GM19455 (cell line): ENCODE measurements at regions not wholly inside any gene's neighbourhood (a gene's known extent, or its start where the extent isn't known, plus 50 kb on each side); places are given as distances from the start of the nearest gene placed in this dataset.
"Not testable (repeated sequence)": the region's sequence is repeated elsewhere in the genome, so short reads cannot be mapped to it uniquely, and the experiment has no call there.

Experiments used
- ATAC-seq: cut with Tn5 transposase; IDR thresholded peaks from one replicate; pipeline ENCODE4 v1.9.1; 2021; ENCODE audit not compliant: unreplicated experiment

DNA sequence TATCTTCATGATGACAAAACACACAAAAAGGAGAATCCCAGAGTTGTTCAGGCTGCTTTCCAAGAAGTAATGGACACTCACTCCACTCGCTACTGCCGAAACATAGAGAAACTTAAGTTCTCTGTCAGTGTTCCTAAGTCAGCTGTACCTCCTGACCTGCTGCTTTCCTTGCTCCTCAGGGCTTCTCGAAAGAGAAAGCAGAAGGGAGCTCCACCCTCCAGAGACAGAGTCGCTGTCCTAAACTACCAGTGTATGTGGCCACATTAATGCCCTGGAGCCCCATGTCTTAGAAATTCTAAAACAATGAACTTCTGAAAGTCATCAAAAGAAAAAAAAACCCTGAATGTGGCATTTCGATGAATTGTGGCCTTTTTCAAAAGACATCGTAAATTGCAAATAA is 390.8 kb upstream of the MON1B start:
- no peak for ATAC-seq

DNA sequence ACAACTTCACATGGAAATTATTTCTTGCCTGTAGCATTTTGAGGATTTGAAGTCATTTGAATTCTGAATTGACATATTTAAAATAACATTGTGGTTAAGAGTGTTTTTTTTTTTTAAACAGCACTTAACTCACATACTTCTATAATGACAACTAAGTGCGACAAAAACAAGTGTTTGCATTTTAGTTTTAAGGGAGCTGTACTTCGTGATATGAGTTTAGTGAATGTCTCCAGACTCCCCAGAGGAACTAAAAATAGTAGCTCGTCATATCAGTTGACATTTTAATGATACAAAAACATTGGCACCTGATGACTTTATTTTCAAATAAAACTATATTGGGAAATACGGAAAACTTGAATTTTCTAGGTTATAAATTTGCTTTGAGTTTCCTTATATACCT is 389.6 kb upstream of the MON1B start:
- no peak for ATAC-seq

DNA sequence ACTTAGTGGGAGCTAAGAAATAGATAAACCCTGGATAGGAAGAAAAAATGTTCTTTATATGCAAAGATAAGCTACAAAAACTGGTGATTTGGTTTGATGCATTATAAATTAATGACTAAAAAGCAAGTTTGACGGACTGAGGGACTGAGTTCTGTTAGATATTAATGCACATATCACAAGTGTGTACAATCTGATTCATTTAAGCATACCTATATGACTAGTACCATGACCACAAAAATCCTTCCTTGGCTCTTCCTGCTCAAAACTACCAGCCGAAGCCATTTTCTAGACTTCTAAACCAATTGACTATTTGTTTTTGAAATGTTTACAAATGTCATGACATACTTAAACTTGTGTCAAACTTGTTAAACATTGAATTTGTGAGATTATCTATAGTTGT is 374.5 kb upstream of the MON1B start:
- ATAC-seq, result no peak

DNA sequence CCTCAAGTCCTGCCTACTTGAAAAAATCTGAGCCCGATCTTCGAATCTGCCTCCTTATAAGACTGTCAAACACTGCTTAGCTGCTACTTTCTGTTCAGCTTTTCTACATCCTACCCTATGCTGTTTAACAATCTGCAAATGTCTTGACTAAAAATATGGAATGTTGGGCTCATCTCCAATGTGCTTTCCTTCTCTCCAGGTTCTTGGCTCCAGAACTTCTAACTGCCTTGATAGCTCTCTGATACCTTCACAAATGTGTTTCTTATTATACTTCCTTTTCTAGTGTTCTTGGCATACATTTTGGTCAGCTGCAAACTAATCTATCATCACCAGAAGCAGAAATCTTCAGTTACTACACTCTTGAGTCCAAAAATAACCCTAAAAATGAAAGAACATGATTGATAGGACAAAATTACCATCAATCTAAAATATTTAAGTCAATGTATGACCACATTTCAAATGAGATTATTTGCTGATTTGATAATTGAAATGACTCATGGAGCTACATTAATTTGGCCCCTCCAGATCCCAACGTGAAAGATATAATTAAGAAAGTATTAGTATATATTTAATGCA is 372.3 kb upstream of the MON1B start:
- ATAC-seq, result no peak

- ATAC-seq, result no peak
Measured at GRCh38 chr16:76819226-76819916, 371.6 kb upstream of the MON1B start.

DNA sequence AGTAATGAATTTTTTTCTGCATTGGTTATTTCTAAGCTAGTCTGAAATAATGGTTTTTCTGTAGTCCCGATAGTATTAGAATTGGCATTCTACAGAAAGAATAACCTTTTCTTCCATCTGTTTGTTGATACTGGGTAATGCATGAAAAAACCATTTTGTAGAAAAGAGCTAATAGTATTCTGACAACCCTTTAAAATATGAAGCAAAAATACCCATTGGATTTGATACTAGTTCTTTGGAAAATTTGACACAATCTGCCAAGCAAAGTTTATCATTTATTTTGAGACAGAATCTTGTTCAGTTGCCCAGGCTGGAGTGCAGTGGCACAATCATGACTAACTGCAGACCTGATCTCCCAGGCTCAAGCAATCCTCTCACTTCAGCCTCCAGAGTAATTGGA is 366.8 kb upstream of the MON1B start:
- ATAC-seq, result no peak

DNA sequence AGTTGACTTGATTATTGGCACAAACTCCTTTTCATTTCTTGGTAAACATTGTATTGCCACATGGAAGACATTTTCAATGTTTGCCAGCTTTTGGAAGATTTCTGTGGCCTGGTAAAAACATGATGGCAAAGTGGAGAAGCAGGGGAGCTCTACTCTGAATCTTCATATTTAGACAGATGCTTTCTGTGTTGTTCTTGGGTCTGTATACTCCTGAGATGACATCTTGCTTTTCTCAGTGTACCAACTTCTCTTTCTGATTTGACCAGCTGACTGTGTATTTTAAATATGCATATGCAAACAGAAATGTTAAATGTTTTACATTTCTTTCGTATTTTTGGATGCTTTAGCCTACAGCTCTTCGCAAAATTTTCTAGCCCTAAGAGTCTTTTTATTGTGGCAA is 366.2 kb upstream of the MON1B start:
- no peak for ATAC-seq

DNA sequence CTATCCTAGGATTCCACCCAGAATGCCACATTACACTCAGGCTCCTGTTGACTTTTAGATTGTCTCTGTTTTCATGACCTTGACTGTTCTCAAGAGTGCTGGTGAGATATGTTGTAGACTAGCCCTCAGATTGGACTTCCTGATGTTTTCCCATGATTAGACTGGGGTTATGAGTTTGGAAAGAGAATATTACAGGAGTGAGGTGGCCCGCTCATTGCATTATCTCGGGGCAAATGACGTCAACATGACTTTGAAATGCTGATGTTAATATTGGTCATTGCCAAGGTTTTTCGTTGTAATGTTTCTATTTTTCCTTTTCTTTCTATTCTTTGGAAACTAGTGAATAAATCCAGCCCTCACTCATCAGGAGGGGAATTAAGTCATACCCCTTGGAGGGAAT is 355.7 kb upstream of the MON1B start:
- ATAC-seq, result no peak

DNA sequence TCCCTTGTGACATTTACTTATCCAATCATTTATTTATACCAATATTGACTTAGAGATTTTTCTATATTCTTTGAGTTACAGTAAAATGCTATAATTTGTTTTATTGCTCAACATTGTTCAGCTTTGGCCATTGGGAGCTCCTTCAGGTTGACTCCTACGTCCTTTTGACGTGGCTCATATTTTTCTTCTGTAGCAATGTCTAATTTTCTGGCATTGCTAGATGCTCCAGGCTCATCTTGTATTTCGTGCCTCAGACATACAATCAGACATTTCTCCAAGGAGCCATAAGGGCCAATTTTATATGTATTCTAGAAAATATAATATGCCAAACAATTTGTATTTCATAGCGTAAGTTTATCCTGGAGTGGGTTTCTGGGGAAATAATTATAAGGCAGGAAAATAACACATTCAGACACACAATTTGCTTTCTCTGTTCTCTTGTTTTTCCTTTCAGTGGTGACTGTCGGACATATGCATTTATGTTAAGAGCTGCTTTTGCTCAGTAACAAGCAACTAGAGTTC is 355.1 kb upstream of the MON1B start:
- no peak for ATAC-seq

GRCh38 chr16:76837872-76838271 is 353.1 kb upstream of the MON1B start:
- ATAC-seq, result no peak

DNA sequence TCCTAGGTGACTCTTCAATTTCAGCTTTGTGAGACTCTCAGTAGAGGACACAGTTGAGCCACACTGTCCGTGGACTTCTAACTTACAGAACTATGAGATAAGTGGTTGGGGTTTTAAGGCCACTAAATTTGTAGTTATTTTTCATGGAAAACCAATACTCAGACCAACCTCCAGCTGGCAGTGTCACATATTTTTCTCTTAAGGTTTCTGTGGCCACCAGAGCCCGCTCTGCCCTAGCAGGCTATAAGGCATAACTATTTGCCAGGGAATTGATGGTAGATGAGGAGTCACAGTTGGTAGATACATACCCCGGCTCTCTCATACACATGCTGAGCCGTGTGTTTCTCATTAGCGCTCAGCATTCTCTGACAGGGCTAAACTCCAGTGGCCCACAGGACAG is 336.8 kb upstream of the MON1B start:
- ATAC-seq, result no peak

GRCh38 chr16:76856112-76856511 is 334.9 kb upstream of the MON1B start:
- no peak for ATAC-seq

DNA sequence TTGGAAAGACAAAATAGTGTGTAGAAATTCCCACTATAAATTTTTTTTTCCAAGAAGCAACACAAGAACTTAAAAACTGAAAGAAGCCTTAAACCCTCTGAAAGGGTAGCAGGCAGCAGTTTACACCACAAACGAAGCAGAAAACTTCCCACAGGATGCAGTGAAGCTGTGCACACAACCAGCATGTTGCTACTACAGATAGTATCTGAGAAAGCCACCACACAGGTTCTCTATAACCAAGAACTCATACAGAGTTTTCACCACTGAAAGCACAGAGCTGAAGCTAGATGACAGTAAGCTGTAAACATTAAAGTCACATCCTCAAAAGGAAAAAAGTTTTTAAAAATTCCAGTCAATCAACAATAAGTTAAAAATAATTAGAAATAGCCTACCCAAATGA is 333.6 kb upstream of the MON1B start:
- no peak for ATAC-seq

DNA sequence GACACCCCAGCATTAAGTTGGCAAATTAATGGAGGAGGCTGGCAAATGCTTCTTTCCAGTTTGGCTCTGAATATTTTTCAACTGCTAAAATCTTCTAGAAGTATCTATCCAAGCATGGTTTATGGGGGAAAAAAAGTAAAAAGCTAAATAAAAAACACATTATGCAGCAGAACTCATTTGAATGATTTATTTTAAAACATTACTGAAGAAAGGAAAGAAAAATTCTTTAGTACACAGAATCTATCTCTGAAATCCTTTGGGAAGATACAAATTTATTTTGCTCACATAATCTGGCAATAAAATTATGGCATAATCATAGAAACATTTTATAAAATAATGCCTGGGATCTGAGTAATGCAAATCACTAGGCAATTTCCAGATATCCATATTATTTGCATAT is 328.1 kb upstream of the MON1B start:
- ATAC-seq, result no peak

DNA sequence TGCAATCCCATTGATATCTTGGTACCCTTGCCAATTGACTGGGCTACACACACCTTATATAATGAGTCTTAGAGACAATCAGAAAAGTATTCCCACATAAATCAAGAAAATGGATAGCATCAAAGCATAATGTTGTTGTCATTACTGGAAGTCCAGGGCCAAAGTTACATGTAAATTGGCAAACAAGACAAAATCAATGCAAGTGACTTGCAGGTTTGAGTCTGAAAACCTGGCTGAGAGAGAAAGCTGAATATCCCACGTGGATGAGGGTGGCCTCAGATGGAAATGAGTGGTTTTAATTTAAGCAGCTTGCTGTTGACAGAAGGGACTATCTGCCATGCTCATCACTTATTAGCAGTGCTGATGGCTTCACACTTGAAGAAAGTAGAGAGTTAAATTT is 324.0 kb upstream of the MON1B start:
- ATAC-seq, result no peak

GRCh38 chr16:76875898-76876297 is 315.1 kb upstream of the MON1B start:
- no peak for ATAC-seq

- no peak for ATAC-seq
Measured at GRCh38 chr16:76879420-76879819, 311.6 kb upstream of the MON1B start.

GRCh38 chr16:76880523-76880922 is 310.5 kb upstream of the MON1B start:
- ATAC-seq, result not testable (repeated sequence)

DNA sequence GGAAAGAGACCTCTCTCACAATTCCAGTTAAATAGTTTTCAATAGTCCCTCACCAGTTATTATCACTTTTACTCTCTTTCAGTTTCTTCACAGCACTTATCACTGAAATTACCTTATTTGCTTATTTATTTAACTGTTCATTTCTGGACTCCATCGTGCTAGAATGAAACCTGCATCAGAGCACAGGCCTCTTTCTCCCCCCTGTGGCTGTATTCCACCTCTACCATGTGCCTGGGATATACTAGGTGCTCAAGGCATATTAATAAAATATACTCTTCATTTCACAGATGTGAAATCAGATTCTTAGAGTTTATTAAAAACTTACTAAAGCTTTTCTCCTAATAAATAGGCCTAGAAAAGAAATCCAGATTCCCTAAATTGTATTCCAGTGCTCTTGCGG is 308.9 kb upstream of the MON1B start:
- ATAC-seq, result no peak

DNA sequence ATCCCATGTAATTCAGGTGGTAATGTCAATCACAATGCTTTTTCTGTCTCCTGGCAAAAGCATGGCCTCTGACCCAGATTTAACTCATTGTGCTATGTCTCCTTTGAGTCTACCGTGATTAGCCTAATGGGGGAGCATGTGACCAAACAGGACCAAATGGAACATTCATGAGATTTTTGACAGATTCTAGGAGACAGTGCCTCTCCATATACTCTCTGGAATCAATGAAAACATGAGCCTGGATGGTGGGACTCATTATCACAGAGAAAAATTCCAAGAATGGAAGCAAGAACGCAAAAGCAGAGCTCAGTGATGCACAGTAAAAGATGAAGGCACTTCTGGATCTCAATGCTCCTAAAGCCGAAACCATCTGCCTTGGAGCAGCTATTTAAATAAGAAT is 307.9 kb upstream of the MON1B start:
- no peak for ATAC-seq

GRCh38 chr16:76885776-76886537 is 305.0 kb upstream of the MON1B start:
- ATAC-seq, result no peak

DNA sequence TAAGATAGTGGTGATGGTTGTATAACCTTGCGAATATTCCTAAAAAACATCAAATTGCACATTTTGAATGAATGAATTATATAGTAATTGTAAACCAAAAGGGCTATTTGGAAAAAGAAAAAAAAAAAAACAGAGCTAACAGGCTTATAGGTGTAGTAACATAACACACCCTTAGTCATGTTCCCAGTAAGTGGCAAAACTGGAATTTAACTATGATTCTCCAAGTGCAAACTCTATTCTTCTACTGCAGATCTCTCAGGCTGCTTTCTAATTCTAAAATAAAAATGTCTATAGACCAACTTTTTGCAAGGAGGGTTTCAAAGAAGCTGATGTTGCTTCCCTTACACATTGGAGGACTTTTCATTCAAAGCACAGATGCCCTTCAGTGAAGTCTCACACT is 293.2 kb upstream of the MON1B start:
- ATAC-seq, result no peak
